KMS-11 (cell line): ENCODE measurements at regions not wholly inside any gene's neighbourhood (a gene's known extent, or its start where the extent isn't known, plus 50 kb on each side); places are given as distances from the start of the nearest gene placed in this dataset.

Experiments used
- H2AFZ ChIP-seq: fragments of 200-600 bp; sonication (generic); 2 replicates; pipeline ENCODE4 v1.6.1; 2016; ENCODE audit warnings: antibody characterized with exemption, mixed run types, low read depth
- H3K27ac ChIP-seq: fragments of 200-600 bp; sonication (generic); 2 replicates; pipeline ENCODE4 v1.6.1; 2016; ENCODE audit warnings: mild to moderate bottlenecking, mixed run types
- H3K27me3 ChIP-seq: fragments of 200-600 bp; sonication (generic); 2 replicates; pipeline ENCODE4 v1.6.1; 2017; ENCODE audit warnings: mild to moderate bottlenecking, low read depth, mixed run types, moderate library complexity; ENCODE audit not compliant: insufficient read depth
- H3K36me3 ChIP-seq: fragments of 200-600 bp; sonication (generic); 2 replicates; pipeline ENCODE4 v1.6.1; 2017; ENCODE audit warnings: mild to moderate bottlenecking, mixed run types; ENCODE audit not compliant: insufficient read depth
- H3K4me1 ChIP-seq: fragments of 200-600 bp; sonication (generic); 2 replicates; pipeline ENCODE4 v1.6.1; 2016; ENCODE audit warnings: mild to moderate bottlenecking, low read depth, mixed run types; ENCODE audit not compliant: poor library complexity, severe bottlenecking
- H3K4me2 ChIP-seq: fragments of 200-600 bp; sonication (generic); 2 replicates; pipeline ENCODE4 v1.7.0; 2016; ENCODE audit warnings: mild to moderate bottlenecking, mixed run types
- H3K4me3 ChIP-seq: fragments of 200-600 bp; sonication (generic); IDR thresholded peaks from 2 replicates; pipeline ENCODE4 v1.6.1; 2017; ENCODE audit warnings: low read depth, low read length, mixed read lengths; ENCODE audit not compliant: insufficient read depth
- H3K79me2 ChIP-seq: fragments of 200-600 bp; sonication (generic); 2 replicates; pipeline ENCODE4 v1.6.1; 2016; ENCODE audit warnings: low read depth, mixed run types; ENCODE audit not compliant: insufficient read depth
- H3K9ac ChIP-seq: fragments of 200-600 bp; sonication (generic); 2 replicates; pipeline ENCODE4 v1.6.1; 2016; ENCODE audit warnings: mild to moderate bottlenecking, mixed run types
- H4K20me1 ChIP-seq: fragments of 200-600 bp; sonication (generic); 2 replicates; pipeline ENCODE4 v1.6.1; 2016; ENCODE audit warnings: mild to moderate bottlenecking, mixed run types; ENCODE audit not compliant: insufficient read depth
- CTCF ChIP-seq: fragments of 200-600 bp; sonication (generic); conservative IDR thresholded peaks from 2 replicates; pipeline ENCODE4 v1.6.1; 2017; ENCODE audit warnings: low read depth, mild to moderate bottlenecking, antibody characterized with exemption, low read length, moderate library complexity, mixed read lengths

GRCh38 chr6:11429577-11429976, 108.0 kb upstream of the TMEM170B start:
- Histone ChIP-seq H3K9ac (no peak overlapping the region), H3K4me3 (no peak overlapping the region), H3K4me2 (peak overlapping the region; percentile 37; the same call in 1 of the 2 replicates), H2AFZ (no peak overlapping the region; the same call in 1 of the 2 replicates), H3K27me3 (no peaks in the 10 kb centered on the region), H3K36me3 (no peaks in the 10 kb centered on the region), H4K20me1 (no peaks in the 10 kb centered on the region), H3K79me2 (no peaks in the 10 kb centered on the region), H3K27ac (no peak overlapping the region; the same call in 1 of the 2 replicates), H3K4me1 (peaks cover 28% of the 10 kb centered on the region)
- TF ChIP-seq CTCF = no peak

GRCh38 chr6:11428895-11429294, 108.7 kb upstream of the TMEM170B start:
- H3K4me1 ChIP-seq = peaks cover 28% of the 10 kb centered on the region
- H3K4me3 ChIP-seq = no peak overlapping the region
- peak overlapping the region; percentile 39; the same call in 1 of the 2 replicates for H3K27ac ChIP-seq
- no peaks in the 10 kb centered on the region for H4K20me1 ChIP-seq
- H3K9ac ChIP-seq = no peak overlapping the region; the same call in 1 of the 2 replicates
- no peaks in the 10 kb centered on the region for H3K27me3 ChIP-seq
- no peak for TF ChIP-seq CTCF
- H3K4me2 ChIP-seq = peak overlapping the region; percentile 37; the same call in 1 of the 2 replicates
- peak overlapping the region; percentile 53 for H2AFZ ChIP-seq
- no peaks in the 10 kb centered on the region for H3K79me2 ChIP-seq
- no peaks in the 10 kb centered on the region for H3K36me3 ChIP-seq

GRCh38 chr6:11428371-11428770, 109.2 kb upstream of the TMEM170B start:
- Histone ChIP-seq H3K4me2 (peak overlapping the region; percentile 37; the same call in 1 of the 2 replicates), H3K4me3 (no peak overlapping the region), H2AFZ (peak overlapping the region; percentile 53), H3K36me3 (no peaks in the 10 kb centered on the region), H3K4me1 (peaks cover 28% of the 10 kb centered on the region), H3K27me3 (no peaks in the 10 kb centered on the region), H3K27ac (peak overlapping the region; percentile 39; the same call in 1 of the 2 replicates), H4K20me1 (no peaks in the 10 kb centered on the region), H3K79me2 (no peaks in the 10 kb centered on the region), H3K9ac (no peak overlapping the region; the same call in 1 of the 2 replicates)
- TF ChIP-seq CTCF = no peak

- Histone ChIP-seq H3K9ac (no peak overlapping the region), H2AFZ (peak overlapping the region; percentile 53), H3K4me2 (no peak overlapping the region), H3K27ac (no peak overlapping the region), H3K4me1 (peaks cover 28% of the 10 kb centered on the region), H3K4me3 (no peak overlapping the region), H3K79me2 (no peaks in the 10 kb centered on the region), H3K36me3 (no peaks in the 10 kb centered on the region), H4K20me1 (no peaks in the 10 kb centered on the region), H3K27me3 (no peaks in the 10 kb centered on the region)
- no peak for TF ChIP-seq CTCF
These were observed 109.8 kb upstream of the TMEM170B start for GRCh38 chr6:11427723-11428245.
